HG02885 (cell line): ENCODE measurements at regions not wholly inside any gene's neighbourhood (a gene's known extent, or its start where the extent isn't known, plus 50 kb on each side); places are given as distances from the start of the nearest gene placed in this dataset.
"Not testable (repeated sequence)": the region's sequence is repeated elsewhere in the genome, so short reads cannot be mapped to it uniquely, and the experiment has no call there.

Experiments
- ATAC-seq: cut with Tn5 transposase; IDR thresholded peaks from one replicate; pipeline ENCODE4 v1.9.1; 2021; ENCODE audit warnings: mild to moderate bottlenecking; ENCODE audit not compliant: unreplicated experiment, poor library complexity

- no peak for ATAC-seq
These were observed 94.1 kb downstream of the SLC25A47 start for GRCh38 chr14:100416921-100417860.

- no peak for ATAC-seq
These were observed 96.7 kb downstream of the SLC25A47 start for GRCh38 chr14:100419856-100420255.

- no peak for ATAC-seq
These were observed 98.8 kb downstream of the SLC25A47 start for GRCh38 chr14:100421756-100422470.

- no peak for ATAC-seq
These were observed 99.6 kb downstream of the SLC25A47 start for GRCh38 chr14:100422556-100423316.

GRCh38 chr14:100423317-100424010 lies 100.3 kb downstream of the SLC25A47 start:
- no peak for ATAC-seq

- ATAC-seq: no peak
These were observed 101.6 kb downstream of the SLC25A47 start for GRCh38 chr14:100424504-100425428.

- no peak for ATAC-seq
These were observed 102.3 kb downstream of the SLC25A47 start for GRCh38 chr14:100425429-100425827.

GRCh38 chr14:100426314-100426713 lies 103.2 kb downstream of the SLC25A47 start:
- ATAC-seq: no peak

GRCh38 chr14:100427166-100427565 lies 104.0 kb downstream of the SLC25A47 start:
- ATAC-seq: no peak

GRCh38 chr14:100428727-100429126 lies 105.6 kb downstream of the SLC25A47 start:
- ATAC-seq: no peak

GRCh38 chr14:100429537-100429936 lies 106.4 kb downstream of the SLC25A47 start:
- ATAC-seq: no peak

GRCh38 chr14:100430571-100430970 lies 107.4 kb downstream of the SLC25A47 start:
- no peak for ATAC-seq

- not testable (repeated sequence) for ATAC-seq
These were observed 108.3 kb downstream of the SLC25A47 start for GRCh38 chr14:100431461-100431860.

GRCh38 chr14:100432652-100433427 lies 109.7 kb downstream of the SLC25A47 start:
- ATAC-seq: no peak

- no peak for ATAC-seq
These were observed 110.3 kb downstream of the SLC25A47 start for GRCh38 chr14:100433428-100433814.

- no peak for ATAC-seq
These were observed 111.0 kb downstream of the SLC25A47 start for GRCh38 chr14:100434033-100434601.

GRCh38 chr14:100434911-100435438 lies 111.8 kb downstream of the SLC25A47 start:
- ATAC-seq: no peak

- ATAC-seq: no peak
These were observed 112.3 kb downstream of the SLC25A47 start for GRCh38 chr14:100435459-100435858.
